GM23338 (cell line): ENCODE measurements at regions not wholly inside any gene's neighbourhood (a gene's known extent, or its start where the extent isn't known, plus 50 kb on each side); places are given as distances from the start of the nearest gene placed in this dataset.

Source experiments
- ATAC-seq: fragments of 200-7000 bp; cut with Tn5 transposase; 3 replicates; pipeline ENCODE4 v1.9.1; 2020
- DNase-seq: peaks from one replicate; pipeline ENCODE4 v3.0.0-alpha.2; 2015; ENCODE audit warnings: low spot score
- H2AFZ ChIP-seq: fragments of 200-600 bp; sonication (generic); 2 replicates; pipeline ENCODE4 v1.8.0; 2016; ENCODE audit warnings: antibody characterized with exemption, mild to moderate bottlenecking, moderate library complexity
- H3F3A ChIP-seq: fragments of 200-600 bp; sonication (generic); replicated peaks from 2 replicates; pipeline ENCODE4 v1.8.0; 2017; ENCODE audit warnings: antibody characterized with exemption, mixed run types, low read depth
- H3K27ac ChIP-seq: fragments of 200-600 bp; sonication (generic); 2 replicates; pipeline ENCODE4 v1.6.1; 2016; ENCODE audit warnings: low read depth
- H3K27me3 ChIP-seq: fragments of 200-600 bp; sonication (generic); 2 replicates; pipeline ENCODE4 v1.8.0; 2016; ENCODE audit warnings: mild to moderate bottlenecking, mixed run types, moderate library complexity; ENCODE audit not compliant: insufficient read depth
- H3K36me3 ChIP-seq: fragments of 200-600 bp; sonication (generic); 2 replicates; pipeline ENCODE4 v1.8.0; 2016; ENCODE audit warnings: mild to moderate bottlenecking; ENCODE audit not compliant: insufficient read depth
- H3K4me1 ChIP-seq: fragments of 200-600 bp; sonication (generic); 2 replicates; pipeline ENCODE4 v1.8.0; 2016; ENCODE audit warnings: mild to moderate bottlenecking, moderate library complexity; ENCODE audit not compliant: insufficient read depth
- H3K4me2 ChIP-seq: fragments of 200-600 bp; sonication (generic); 2 replicates; pipeline ENCODE4 v1.7.1; 2017; ENCODE audit warnings: mixed run types
- H3K4me3 ChIP-seq: fragments of 200-600 bp; sonication (generic); 2 replicates; pipeline ENCODE4 v1.6.1; 2016; ENCODE audit warnings: mixed run types
- H3K79me2 ChIP-seq: fragments of 200-600 bp; sonication (generic); replicated peaks from 2 replicates; pipeline ENCODE4 v1.8.0; 2017; ENCODE audit warnings: mild to moderate bottlenecking; ENCODE audit not compliant: insufficient read depth
- H3K9me2 ChIP-seq: fragments of 200-600 bp; sonication (generic); 2 replicates; pipeline ENCODE4 v1.8.0; 2017; ENCODE audit not compliant: insufficient read depth
- H4K20me1 ChIP-seq: fragments of 200-600 bp; sonication (generic); replicated peaks from 2 replicates; pipeline ENCODE4 v1.8.0; 2017; ENCODE audit warnings: mild to moderate bottlenecking; ENCODE audit not compliant: insufficient read depth
- H3K27ac Mint-ChIP-seq: 2 replicates; pipeline ENCODE4 v1.8.0; 2020; ENCODE audit warnings: inconsistent platforms, mild to moderate bottlenecking, moderate library complexity, mixed read lengths
- H3K27me3 Mint-ChIP-seq: 3 replicates; pipeline ENCODE4 v1.8.0; 2022; ENCODE audit warnings: low read depth, mild to moderate bottlenecking, moderate library complexity, mixed read lengths, inconsistent platforms; ENCODE audit not compliant: insufficient read depth, poor library complexity
- H3K36me3 Mint-ChIP-seq: 3 replicates; pipeline ENCODE4 v1.8.0; 2021; ENCODE audit warnings: low read depth, mild to moderate bottlenecking, inconsistent platforms, moderate library complexity, mixed read lengths
- H3K4me1 Mint-ChIP-seq: 3 replicates; pipeline ENCODE4 v1.8.0; 2020; ENCODE audit warnings: mild to moderate bottlenecking, inconsistent platforms, mixed read lengths
- H3K4me3 Mint-ChIP-seq: 3 replicates; pipeline ENCODE4 v1.8.0; 2021; ENCODE audit warnings: moderate library complexity, mild to moderate bottlenecking, inconsistent platforms, mixed read lengths
- H3K9me3 Mint-ChIP-seq: 3 replicates; pipeline ENCODE4 v1.8.0; 2020; ENCODE audit warnings: moderate library complexity, mild to moderate bottlenecking, inconsistent platforms, mixed read lengths
- CREB1 ChIP-seq: fragments of 250-450 bp; sonication (Bioruptor Pico); IDR thresholded peaks from 2 replicates; pipeline ENCODE4 v1.5.0; 2020; ENCODE audit warnings: low read depth, mild to moderate bottlenecking, moderate library complexity
- EZH2 ChIP-seq: fragments of 200-600 bp; sonication (generic); IDR thresholded peaks from one replicate; pipeline ENCODE4 v1.8.0; 2017; ENCODE audit warnings: antibody characterized with exemption, mild to moderate bottlenecking, low read depth; ENCODE audit not compliant: unreplicated experiment
- EZH2phosphoT487 ChIP-seq: fragments of 200-600 bp; sonication (generic); IDR thresholded peaks from one replicate; pipeline ENCODE4 v1.8.1; 2018; ENCODE audit warnings: antibody characterized with exemption; ENCODE audit not compliant: unreplicated experiment
- NANOG ChIP-seq: IDR thresholded peaks from 2 replicates; pipeline ENCODE4 v1.6.1; 2016; ENCODE audit warnings: antibody characterized with exemption, borderline replicate concordance
- STAT1 ChIP-seq: IDR thresholded peaks from one replicate; pipeline ENCODE4 v1.6.1; 2016; ENCODE audit warnings: antibody characterized with exemption; ENCODE audit not compliant: unreplicated experiment
- ZNF114 ChIP-seq: fragments of 250-450 bp; sonication (Bioruptor Pico); IDR thresholded peaks from 2 replicates; pipeline ENCODE4 v1.5.0; 2020; ENCODE audit warnings: mild to moderate bottlenecking, moderate library complexity
- ZNF331 ChIP-seq: fragments of 250-450 bp; sonication (Bioruptor Pico); IDR thresholded peaks from 2 replicates; pipeline ENCODE4 v1.5.0; 2020; ENCODE audit warnings: low read depth, mild to moderate bottlenecking, moderate library complexity
- TF ChIP-seq, protein P1 (sequence below): IDR thresholded peaks from one replicate; pipeline ENCODE4 v1.6.1; 2018; ENCODE audit warnings: antibody characterized with exemption; ENCODE audit not compliant: unreplicated experiment
- TF ChIP-seq, protein P2 (sequence below), 2 experiments: fragments of 200-600 bp in 1 of 2; sonication (generic) in 1 of 2; conservative IDR thresholded peaks; 2 replicates each; pipeline versions ENCODE4 v1.5.1 to v1.6.1; 2016 to 2017; ENCODE audit warnings: antibody characterized with exemption in 2 of 2, low read depth in 2 of 2, mild to moderate bottlenecking in 2 of 2, moderate library complexity in 1 of 2
- TF ChIP-seq, protein P3 (sequence below): IDR thresholded peaks from 2 replicates; pipeline ENCODE4 v1.6.1; 2016; ENCODE audit warnings: antibody characterized with exemption
- TF ChIP-seq, protein P4 (sequence below): fragments of 250-450 bp; sonication (Bioruptor Pico); IDR thresholded peaks from 2 replicates; pipeline ENCODE4 v1.5.0; 2020; ENCODE audit warnings: mild to moderate bottlenecking, moderate library complexity

GRCh38 chr7:131238347-131238931 is 89.2 kb upstream of the MKLN1 start:
- Histone ChIP-seq H2AFZ (no peak overlapping the region), H3F3A (no peaks in the 10 kb centered on the region), H3K4me3 (no peak overlapping the region), H3K27ac (no peak overlapping the region), H3K79me2 (no peaks in the 10 kb centered on the region), H3K4me1 (peaks cover 11% of the 10 kb centered on the region; the same call in 1 of the 2 replicates), H4K20me1 (no peaks in the 10 kb centered on the region), H3K4me2 (no peak overlapping the region), H3K36me3 (no peaks in the 10 kb centered on the region), H3K27me3 (no peaks in the 10 kb centered on the region), H3K9me2 (no peaks in the 10 kb centered on the region)
- no peak for ATAC-seq
- Mint-ChIP-seq H3K4me3 (no peak overlapping the region), H3K27me3 (peaks cover 4% of the 10 kb centered on the region), H3K36me3 (no peaks in the 10 kb centered on the region), H3K9me3 (no peaks in the 10 kb centered on the region), H3K4me1 (peaks cover 18% of the 10 kb centered on the region), H3K27ac (no peak overlapping the region)
- DNase-seq, result no peak
- TF ChIP-seq, protein P1, sequence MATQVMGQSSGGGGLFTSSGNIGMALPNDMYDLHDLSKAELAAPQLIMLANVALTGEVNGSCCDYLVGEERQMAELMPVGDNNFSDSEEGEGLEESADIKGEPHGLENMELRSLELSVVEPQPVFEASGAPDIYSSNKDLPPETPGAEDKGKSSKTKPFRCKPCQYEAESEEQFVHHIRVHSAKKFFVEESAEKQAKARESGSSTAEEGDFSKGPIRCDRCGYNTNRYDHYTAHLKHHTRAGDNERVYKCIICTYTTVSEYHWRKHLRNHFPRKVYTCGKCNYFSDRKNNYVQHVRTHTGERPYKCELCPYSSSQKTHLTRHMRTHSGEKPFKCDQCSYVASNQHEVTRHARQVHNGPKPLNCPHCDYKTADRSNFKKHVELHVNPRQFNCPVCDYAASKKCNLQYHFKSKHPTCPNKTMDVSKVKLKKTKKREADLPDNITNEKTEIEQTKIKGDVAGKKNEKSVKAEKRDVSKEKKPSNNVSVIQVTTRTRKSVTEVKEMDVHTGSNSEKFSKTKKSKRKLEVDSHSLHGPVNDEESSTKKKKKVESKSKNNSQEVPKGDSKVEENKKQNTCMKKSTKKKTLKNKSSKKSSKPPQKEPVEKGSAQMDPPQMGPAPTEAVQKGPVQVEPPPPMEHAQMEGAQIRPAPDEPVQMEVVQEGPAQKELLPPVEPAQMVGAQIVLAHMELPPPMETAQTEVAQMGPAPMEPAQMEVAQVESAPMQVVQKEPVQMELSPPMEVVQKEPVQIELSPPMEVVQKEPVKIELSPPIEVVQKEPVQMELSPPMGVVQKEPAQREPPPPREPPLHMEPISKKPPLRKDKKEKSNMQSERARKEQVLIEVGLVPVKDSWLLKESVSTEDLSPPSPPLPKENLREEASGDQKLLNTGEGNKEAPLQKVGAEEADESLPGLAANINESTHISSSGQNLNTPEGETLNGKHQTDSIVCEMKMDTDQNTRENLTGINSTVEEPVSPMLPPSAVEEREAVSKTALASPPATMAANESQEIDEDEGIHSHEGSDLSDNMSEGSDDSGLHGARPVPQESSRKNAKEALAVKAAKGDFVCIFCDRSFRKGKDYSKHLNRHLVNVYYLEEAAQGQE, result no peak
- no peak for TF ChIP-seq EZH2
- no peak for TF ChIP-seq CREB1 (CRISPR knock-in tag)
- no peak for TF ChIP-seq ZNF331 (CRISPR knock-in tag)
- no peak for TF ChIP-seq ZNF114
- TF ChIP-seq, protein P2, sequence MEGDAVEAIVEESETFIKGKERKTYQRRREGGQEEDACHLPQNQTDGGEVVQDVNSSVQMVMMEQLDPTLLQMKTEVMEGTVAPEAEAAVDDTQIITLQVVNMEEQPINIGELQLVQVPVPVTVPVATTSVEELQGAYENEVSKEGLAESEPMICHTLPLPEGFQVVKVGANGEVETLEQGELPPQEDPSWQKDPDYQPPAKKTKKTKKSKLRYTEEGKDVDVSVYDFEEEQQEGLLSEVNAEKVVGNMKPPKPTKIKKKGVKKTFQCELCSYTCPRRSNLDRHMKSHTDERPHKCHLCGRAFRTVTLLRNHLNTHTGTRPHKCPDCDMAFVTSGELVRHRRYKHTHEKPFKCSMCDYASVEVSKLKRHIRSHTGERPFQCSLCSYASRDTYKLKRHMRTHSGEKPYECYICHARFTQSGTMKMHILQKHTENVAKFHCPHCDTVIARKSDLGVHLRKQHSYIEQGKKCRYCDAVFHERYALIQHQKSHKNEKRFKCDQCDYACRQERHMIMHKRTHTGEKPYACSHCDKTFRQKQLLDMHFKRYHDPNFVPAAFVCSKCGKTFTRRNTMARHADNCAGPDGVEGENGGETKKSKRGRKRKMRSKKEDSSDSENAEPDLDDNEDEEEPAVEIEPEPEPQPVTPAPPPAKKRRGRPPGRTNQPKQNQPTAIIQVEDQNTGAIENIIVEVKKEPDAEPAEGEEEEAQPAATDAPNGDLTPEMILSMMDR (conservative IDR thresholded peaks at IDR 0.05; ENCODE audit: low read depth in 2 of 2), result no peak
- no peak for TF ChIP-seq EZH2phosphoT487
- no peak for TF ChIP-seq STAT1
- TF ChIP-seq NANOG, result no peak
- TF ChIP-seq, protein P3, sequence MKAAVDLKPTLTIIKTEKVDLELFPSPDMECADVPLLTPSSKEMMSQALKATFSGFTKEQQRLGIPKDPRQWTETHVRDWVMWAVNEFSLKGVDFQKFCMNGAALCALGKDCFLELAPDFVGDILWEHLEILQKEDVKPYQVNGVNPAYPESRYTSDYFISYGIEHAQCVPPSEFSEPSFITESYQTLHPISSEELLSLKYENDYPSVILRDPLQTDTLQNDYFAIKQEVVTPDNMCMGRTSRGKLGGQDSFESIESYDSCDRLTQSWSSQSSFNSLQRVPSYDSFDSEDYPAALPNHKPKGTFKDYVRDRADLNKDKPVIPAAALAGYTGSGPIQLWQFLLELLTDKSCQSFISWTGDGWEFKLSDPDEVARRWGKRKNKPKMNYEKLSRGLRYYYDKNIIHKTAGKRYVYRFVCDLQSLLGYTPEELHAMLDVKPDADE, result no peak
- TF ChIP-seq, protein P4, sequence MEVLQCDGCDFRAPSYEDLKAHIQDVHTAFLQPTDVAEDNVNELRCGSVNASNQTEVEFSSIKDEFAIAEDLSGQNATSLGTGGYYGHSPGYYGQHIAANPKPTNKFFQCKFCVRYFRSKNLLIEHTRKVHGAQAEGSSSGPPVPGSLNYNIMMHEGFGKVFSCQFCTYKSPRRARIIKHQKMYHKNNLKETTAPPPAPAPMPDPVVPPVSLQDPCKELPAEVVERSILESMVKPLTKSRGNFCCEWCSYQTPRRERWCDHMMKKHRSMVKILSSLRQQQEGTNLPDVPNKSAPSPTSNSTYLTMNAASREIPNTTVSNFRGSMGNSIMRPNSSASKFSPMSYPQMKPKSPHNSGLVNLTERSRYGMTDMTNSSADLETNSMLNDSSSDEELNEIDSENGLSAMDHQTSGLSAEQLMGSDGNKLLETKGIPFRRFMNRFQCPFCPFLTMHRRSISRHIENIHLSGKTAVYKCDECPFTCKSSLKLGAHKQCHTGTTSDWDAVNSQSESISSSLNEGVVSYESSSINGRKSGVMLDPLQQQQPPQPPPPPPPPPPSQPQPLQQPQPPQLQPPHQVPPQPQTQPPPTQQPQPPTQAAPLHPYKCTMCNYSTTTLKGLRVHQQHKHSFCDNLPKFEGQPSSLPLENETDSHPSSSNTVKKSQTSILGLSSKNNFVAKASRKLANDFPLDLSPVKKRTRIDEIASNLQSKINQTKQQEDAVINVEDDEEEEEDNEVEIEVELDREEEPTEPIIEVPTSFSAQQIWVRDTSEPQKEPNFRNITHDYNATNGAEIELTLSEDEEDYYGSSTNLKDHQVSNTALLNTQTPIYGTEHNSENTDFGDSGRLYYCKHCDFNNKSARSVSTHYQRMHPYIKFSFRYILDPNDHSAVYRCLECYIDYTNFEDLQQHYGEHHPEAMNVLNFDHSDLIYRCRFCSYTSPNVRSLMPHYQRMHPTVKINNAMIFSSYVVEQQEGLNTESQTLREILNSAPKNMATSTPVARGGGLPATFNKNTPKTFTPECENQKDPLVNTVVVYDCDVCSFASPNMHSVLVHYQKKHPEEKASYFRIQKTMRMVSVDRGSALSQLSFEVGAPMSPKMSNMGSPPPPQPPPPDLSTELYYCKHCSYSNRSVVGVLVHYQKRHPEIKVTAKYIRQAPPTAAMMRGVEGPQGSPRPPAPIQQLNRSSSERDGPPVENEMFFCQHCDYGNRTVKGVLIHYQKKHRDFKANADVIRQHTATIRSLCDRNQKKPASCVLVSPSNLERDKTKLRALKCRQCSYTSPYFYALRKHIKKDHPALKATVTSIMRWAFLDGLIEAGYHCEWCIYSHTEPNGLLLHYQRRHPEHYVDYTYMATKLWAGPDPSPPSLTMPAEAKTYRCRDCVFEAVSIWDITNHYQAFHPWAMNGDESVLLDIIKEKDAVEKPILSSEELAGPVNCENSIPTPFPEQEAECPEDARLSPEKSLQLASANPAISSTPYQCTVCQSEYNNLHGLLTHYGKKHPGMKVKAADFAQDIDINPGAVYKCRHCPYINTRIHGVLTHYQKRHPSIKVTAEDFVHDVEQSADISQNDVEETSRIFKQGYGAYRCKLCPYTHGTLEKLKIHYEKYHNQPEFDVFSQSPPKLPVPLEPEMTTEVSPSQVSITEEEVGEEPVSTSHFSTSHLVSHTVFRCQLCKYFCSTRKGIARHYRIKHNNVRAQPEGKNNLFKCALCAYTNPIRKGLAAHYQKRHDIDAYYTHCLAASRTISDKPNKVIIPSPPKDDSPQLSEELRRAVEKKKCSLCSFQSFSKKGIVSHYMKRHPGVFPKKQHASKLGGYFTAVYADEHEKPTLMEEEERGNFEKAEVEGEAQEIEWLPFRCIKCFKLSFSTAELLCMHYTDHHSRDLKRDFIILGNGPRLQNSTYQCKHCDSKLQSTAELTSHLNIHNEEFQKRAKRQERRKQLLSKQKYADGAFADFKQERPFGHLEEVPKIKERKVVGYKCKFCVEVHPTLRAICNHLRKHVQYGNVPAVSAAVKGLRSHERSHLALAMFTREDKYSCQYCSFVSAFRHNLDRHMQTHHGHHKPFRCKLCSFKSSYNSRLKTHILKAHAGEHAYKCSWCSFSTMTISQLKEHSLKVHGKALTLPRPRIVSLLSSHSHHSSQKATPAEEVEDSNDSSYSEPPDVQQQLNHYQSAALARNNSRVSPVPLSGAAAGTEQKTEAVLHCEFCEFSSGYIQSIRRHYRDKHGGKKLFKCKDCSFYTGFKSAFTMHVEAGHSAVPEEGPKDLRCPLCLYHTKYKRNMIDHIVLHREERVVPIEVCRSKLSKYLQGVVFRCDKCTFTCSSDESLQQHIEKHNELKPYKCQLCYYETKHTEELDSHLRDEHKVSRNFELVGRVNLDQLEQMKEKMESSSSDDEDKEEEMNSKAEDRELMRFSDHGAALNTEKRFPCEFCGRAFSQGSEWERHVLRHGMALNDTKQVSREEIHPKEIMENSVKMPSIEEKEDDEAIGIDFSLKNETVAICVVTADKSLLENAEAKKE (CRISPR knock-in tag), result no peak
